ENCODE measurements at regions not wholly inside any gene's neighbourhood (a gene's known extent, or its start where the extent isn't known, plus 50 kb on each side); places are given as distances from the start of the nearest gene placed in this dataset.

- no peaks in the 10 kb centered on the region for H3K4me1 ChIP-seq (ENCODE audit: control insufficient read depth in 5 of 5, insufficient read depth in 5 of 5, low read length in 5 of 5)
- WGBS, 2 donors: 85 to 89% methylated on average over 1 of the region's 1 CpG
- no peak for TF ChIP-seq CTCF (IDR thresholded peaks at IDR 0.05; ENCODE audit: control extremely low read depth, extremely low read depth)
- no peaks in the 10 kb centered on the region for H3K9me3 ChIP-seq (ENCODE audit: control insufficient read depth in 4 of 4, insufficient read depth in 3 of 4, low read length in 3 of 4)
- no peak overlapping the region for H3K4me3 ChIP-seq
- H3K27ac ChIP-seq (ENCODE audit: low read depth in 1 of 2, low read length in 1 of 2): no peak overlapping the region
- H3K9ac ChIP-seq (ENCODE audit: insufficient read depth in 1 of 2, low read length in 2 of 2): no peak overlapping the region
- ATAC-seq (ENCODE audit: insufficient read depth, low FRiP score) (no peak), DNase-seq (no peak)
- no peaks in the 10 kb centered on the region for H3K36me3 ChIP-seq (ENCODE audit: control insufficient read depth in 4 of 4, insufficient read depth in 4 of 4, low read length in 4 of 4)
- H3K27me3 ChIP-seq (ENCODE audit: control insufficient read depth in 3 of 3, insufficient read depth in 3 of 3, low read length in 2 of 3): no peaks in the 10 kb centered on the region
These were observed 756.2 kb downstream of the CDH9 start for GRCh38 chr5:26282190-26282589.

GRCh38 chr5:26278078-26278477, 760.3 kb downstream of the CDH9 start:
- 54 to 56% methylated on average over 2 of the region's 2 CpGs for WGBS, 2 donors
- ATAC-seq (ENCODE audit: insufficient read depth, low FRiP score): no peak
- TF ChIP-seq CTCF (IDR thresholded peaks at IDR 0.05; ENCODE audit: control extremely low read depth, extremely low read depth): no peak

GRCh38 chr5:26259081-26259480, 779.3 kb downstream of the CDH9 start:
- Histone ChIP-seq H3K9me3 (ENCODE audit: control insufficient read depth in 4 of 4, insufficient read depth in 3 of 4, low read length in 3 of 4) (no peaks in the 10 kb centered on the region), H3K4me3 (no peak overlapping the region), H3K4me1 (ENCODE audit: control insufficient read depth in 5 of 5, insufficient read depth in 5 of 5, low read length in 5 of 5) (no peaks in the 10 kb centered on the region), H3K36me3 (ENCODE audit: control insufficient read depth in 4 of 4, insufficient read depth in 4 of 4, low read length in 4 of 4) (no peaks in the 10 kb centered on the region), H3K9ac (ENCODE audit: insufficient read depth in 1 of 2, low read length in 2 of 2) (no peak overlapping the region), H3K27me3 (ENCODE audit: control insufficient read depth in 3 of 3, insufficient read depth in 3 of 3, low read length in 2 of 3) (no peaks in the 10 kb centered on the region), H3K27ac (ENCODE audit: low read depth in 1 of 2, low read length in 1 of 2) (no peak overlapping the region)
- DNase-seq (no peak), ATAC-seq (ENCODE audit: insufficient read depth, low FRiP score) (no peak)
- WGBS, 2 donors: 47 to 54% methylated on average over 1 of the region's 1 CpG
- TF ChIP-seq CTCF (IDR thresholded peaks at IDR 0.05; ENCODE audit: control extremely low read depth, extremely low read depth): no peak

More at GRCh38 chr5:26278078-26278477, 760.3 kb downstream of the CDH9 start:
- no peak overlapping the region for H3K9ac ChIP-seq (ENCODE audit: insufficient read depth in 1 of 2, low read length in 2 of 2)
- no peak overlapping the region for H3K4me3 ChIP-seq
- H3K27me3 ChIP-seq (ENCODE audit: control insufficient read depth in 3 of 3, insufficient read depth in 3 of 3, low read length in 2 of 3): no peaks in the 10 kb centered on the region
- H3K27ac ChIP-seq (ENCODE audit: low read depth in 1 of 2, low read length in 1 of 2): no peak overlapping the region
- H3K4me1 ChIP-seq (ENCODE audit: control insufficient read depth in 5 of 5, insufficient read depth in 5 of 5, low read length in 5 of 5): no peaks in the 10 kb centered on the region
- H3K9me3 ChIP-seq (ENCODE audit: control insufficient read depth in 4 of 4, insufficient read depth in 3 of 4, low read length in 3 of 4): no peaks in the 10 kb centered on the region
- no peak for DNase-seq
- H3K36me3 ChIP-seq (ENCODE audit: control insufficient read depth in 4 of 4, insufficient read depth in 4 of 4, low read length in 4 of 4): no peaks in the 10 kb centered on the region

GRCh38 chr5:26245321-26245720, 793.1 kb downstream of the CDH9 start:
- DNase-seq (peak in 1 of 3 donors; percentile 1), ATAC-seq (ENCODE audit: insufficient read depth, low FRiP score) (no peak)
- Histone ChIP-seq H3K36me3 (ENCODE audit: control insufficient read depth in 4 of 4, insufficient read depth in 4 of 4, low read length in 4 of 4) (no peaks in the 10 kb centered on the region), H3K27me3 (ENCODE audit: control insufficient read depth in 3 of 3, insufficient read depth in 3 of 3, low read length in 2 of 3) (no peaks in the 10 kb centered on the region), H3K4me3 (no peak overlapping the region), H3K9me3 (ENCODE audit: control insufficient read depth in 4 of 4, insufficient read depth in 3 of 4, low read length in 3 of 4) (no peaks in the 10 kb centered on the region), H3K27ac (ENCODE audit: low read depth in 1 of 2, low read length in 1 of 2) (no peak overlapping the region), H3K9ac (ENCODE audit: insufficient read depth in 1 of 2, low read length in 2 of 2) (no peak overlapping the region), H3K4me1 (ENCODE audit: control insufficient read depth in 5 of 5, insufficient read depth in 5 of 5, low read length in 5 of 5) (no peaks in the 10 kb centered on the region)
- no peak for TF ChIP-seq CTCF (IDR thresholded peaks at IDR 0.05; ENCODE audit: control extremely low read depth, extremely low read depth)
- WGBS, 2 donors: 70 to 71% methylated on average over 5 of the region's 5 CpGs
